IMR-90 (cell line): ENCODE measurements at regions not wholly inside any gene's neighbourhood (a gene's known extent, or its start where the extent isn't known, plus 50 kb on each side); places are given as distances from the start of the nearest gene placed in this dataset.

Experiments used
- ATAC-seq: fragments of 200-7000 bp; cut with Tn5 transposase; 2 replicates; pipeline ENCODE4 v1.9.1; 2020; ENCODE audit warnings: low read depth, mild to moderate bottlenecking, moderate library complexity
- BruUV-seq: library from RNA; stranded (reverse); fragments of 400-500 nt; replicated peaks from 2 replicates; lab custom pipeline; 2021; lab: Mats Ljungman, UMichigan
- CTCF ChIA-PET: fragments of 300-600 bp; formaldehyde crosslinking; extraction: SDS; loops from one replicate; lab custom pipeline; 2021; ENCODE audit warnings: antibody characterized with exemption; lab: Yijun Ruan, JAX
- POLR2A ChIA-PET: fragments of 300-600 bp; sonication (Branson Sonifier 250); formaldehyde crosslinking; loops from one replicate; lab custom pipeline; 2022; ENCODE audit warnings: antibody characterized with exemption; ENCODE audit not compliant: unreplicated experiment; lab: Charles Lee
- DNase-seq: peaks from one replicate; pipeline ENCODE4 v3.0.0; 2013
- H2AFZ ChIP-seq: replicated peaks from 2 replicates; pipeline ENCODE3; 2013; ENCODE audit warnings: low read length, mild to moderate bottlenecking; ENCODE audit not compliant: poor library complexity
- H2AK5ac ChIP-seq: 2 replicates; pipeline ENCODE4 v1.6.1; 2013; ENCODE audit warnings: low read depth, low read length, inconsistent platforms
- H2AK9ac ChIP-seq: replicated peaks from 2 replicates; pipeline ENCODE3; 2013; ENCODE audit warnings: mild to moderate bottlenecking, low read depth, low read length, moderate library complexity; ENCODE audit not compliant: poor library complexity
- H2BK120ac ChIP-seq: 2 replicates; pipeline ENCODE4 v1.6.1; 2013; ENCODE audit warnings: low read depth, low read length, inconsistent platforms
- H2BK15ac ChIP-seq: 3 replicates; pipeline ENCODE4 v1.6.1; 2013; ENCODE audit warnings: low read depth, low read length, inconsistent platforms
- H2BK20ac ChIP-seq: 2 replicates; pipeline ENCODE4 v1.6.1; 2013; ENCODE audit warnings: low read depth, mild to moderate bottlenecking, inconsistent platforms, low read length, moderate library complexity
- H2BK5ac ChIP-seq: 2 replicates; pipeline ENCODE4 v1.6.1; 2013; ENCODE audit warnings: mild to moderate bottlenecking, low read depth, low read length, inconsistent platforms; ENCODE audit not compliant: poor library complexity, severe bottlenecking
- H3K14ac ChIP-seq: replicated peaks from 2 replicates; pipeline ENCODE4 v1.6.1; 2013; ENCODE audit warnings: low read depth, low read length, inconsistent platforms
- H3K18ac ChIP-seq: 2 replicates; pipeline ENCODE4 v1.6.1; 2013; ENCODE audit warnings: low read depth, low read length, control low read depth
- H3K23ac ChIP-seq: 2 replicates; pipeline ENCODE4 v1.6.1; 2013; ENCODE audit warnings: low read depth, low read length, inconsistent platforms
- H3K27ac ChIP-seq: 2 replicates; pipeline ENCODE4 v1.5.1; 2013; ENCODE audit warnings: mild to moderate bottlenecking, control low read depth, low read length; ENCODE audit not compliant: insufficient read depth
- H3K27me3 ChIP-seq: 2 replicates; pipeline ENCODE4 v1.6.1; 2013; ENCODE audit warnings: low read length; ENCODE audit not compliant: control insufficient read depth, insufficient read depth
- H3K36me3 ChIP-seq: 2 replicates; pipeline ENCODE4 v1.6.1; 2013; ENCODE audit warnings: low read length, mixed read lengths; ENCODE audit not compliant: control insufficient read depth, insufficient read depth
- H3K4ac ChIP-seq: 2 replicates; pipeline ENCODE4 v1.6.1; 2013; ENCODE audit warnings: low read depth, low read length, inconsistent platforms
- H3K4me1 ChIP-seq: 2 replicates; pipeline ENCODE4 v1.6.1; 2013; ENCODE audit warnings: low read length, mixed read lengths; ENCODE audit not compliant: control insufficient read depth, insufficient read depth
- H3K4me2 ChIP-seq: 2 replicates; pipeline ENCODE4 v1.6.1; 2013; ENCODE audit warnings: low read depth, mild to moderate bottlenecking, control low read depth, low read length, moderate library complexity
- H3K4me3 ChIP-seq: 2 replicates; pipeline ENCODE4 v1.5.1; 2013; ENCODE audit warnings: low read depth, mild to moderate bottlenecking, control low read depth, low read length, moderate library complexity; ENCODE audit not compliant: insufficient read depth
- H3K56ac ChIP-seq: 2 replicates; pipeline ENCODE4 v1.6.1; 2013; ENCODE audit warnings: low read length, inconsistent platforms; ENCODE audit not compliant: insufficient read depth; ENCODE audit errors: extremely low read depth
- H3K79me1 ChIP-seq, 2 experiments: 2 replicates each; pipeline ENCODE4 v1.6.1; 2013; ENCODE audit warnings: low read length in 2 of 2, inconsistent platforms in 1 of 2, low read depth in 1 of 2
- H3K9ac ChIP-seq: 2 replicates; pipeline ENCODE4 v1.6.1; 2013; ENCODE audit warnings: low read depth, low read length, control low read depth
- H3K9me1 ChIP-seq: 2 replicates; pipeline ENCODE4 v1.6.1; 2013; ENCODE audit warnings: low read length, inconsistent platforms; ENCODE audit not compliant: insufficient read depth
- H3K9me3 ChIP-seq: 2 replicates; pipeline ENCODE4 v1.6.1; 2013; ENCODE audit warnings: low read length; ENCODE audit not compliant: control insufficient read depth, insufficient read depth
- H4K20me1 ChIP-seq: 2 replicates; pipeline ENCODE4 v1.6.1; 2013; ENCODE audit warnings: low read length, inconsistent platforms; ENCODE audit not compliant: insufficient read depth
- H4K5ac ChIP-seq: 2 replicates; pipeline ENCODE4 v1.6.1; 2013; ENCODE audit warnings: mild to moderate bottlenecking, low read depth, low read length, control low read depth
- H4K8ac ChIP-seq, 2 experiments: 2 replicates each; pipeline ENCODE4 v1.6.1; 2013; ENCODE audit warnings: low read depth in 2 of 2, low read length in 2 of 2, control low read depth in 1 of 2, inconsistent platforms in 1 of 2
- H4K91ac ChIP-seq: 2 replicates; pipeline ENCODE4 v1.6.1; 2013; ENCODE audit warnings: low read depth, low read length, inconsistent platforms; ENCODE audit not compliant: insufficient read depth
- BHLHE40 ChIP-seq: fragments of 150-350 bp; IDR thresholded peaks from 2 replicates; pipeline ENCODE4 v1.6.1; 2016; ENCODE audit warnings: mild to moderate bottlenecking, low read depth, low read length
- CEBPB ChIP-seq: IDR thresholded peaks from 2 replicates; pipeline ENCODE4 v1.6.1; 2012; ENCODE audit warnings: low read depth, low read length, improper control_type of control experiment
- CHD1 ChIP-seq: IDR thresholded peaks from 2 replicates; pipeline ENCODE4 v1.6.1; 2012; ENCODE audit warnings: low read depth, low read length, improper control_type of control experiment
- ELK1 ChIP-seq: fragments of 150-350 bp; IDR thresholded peaks from 2 replicates; pipeline ENCODE4 v1.6.1; 2016; ENCODE audit warnings: low read depth, mild to moderate bottlenecking, low read length, moderate library complexity, borderline replicate concordance
- FOS ChIP-seq: fragments of 150-350 bp; IDR thresholded peaks from 2 replicates; pipeline ENCODE4 v1.6.1; 2016; ENCODE audit warnings: low read depth, low read length
- MAFK ChIP-seq: IDR thresholded peaks from 2 replicates; pipeline ENCODE4 v1.6.1; 2012; ENCODE audit warnings: low read depth, low read length, improper control_type of control experiment
- NFE2L2 ChIP-seq: fragments of 150-350 bp; IDR thresholded peaks from 2 replicates; pipeline ENCODE4 v1.6.1; 2016; ENCODE audit warnings: low read depth, mild to moderate bottlenecking, low read length
- POLR2A ChIP-seq: IDR thresholded peaks from 2 replicates; pipeline ENCODE4 v1.6.1; 2012; ENCODE audit warnings: mild to moderate bottlenecking, low read depth, low read length
- RCOR1 ChIP-seq: IDR thresholded peaks from 2 replicates; pipeline ENCODE4 v1.6.1; 2012; ENCODE audit warnings: mild to moderate bottlenecking, low read length, improper control_type of control experiment; ENCODE audit not compliant: insufficient replicate concordance
- RFX5 ChIP-seq: IDR thresholded peaks from 2 replicates; pipeline ENCODE4 v1.8.0; 2012; ENCODE audit warnings: low read depth, mild to moderate bottlenecking, low read length, moderate library complexity
- SMC3 ChIP-seq: fragments of 150-350 bp; IDR thresholded peaks from 2 replicates; pipeline ENCODE4 v1.6.1; 2016; ENCODE audit warnings: low read depth, mild to moderate bottlenecking, antibody characterized with exemption, low read length, moderate library complexity
- USF2 ChIP-seq: fragments of 150-350 bp; IDR thresholded peaks from 2 replicates; pipeline ENCODE4 v1.6.1; 2017; ENCODE audit warnings: mild to moderate bottlenecking, antibody characterized with exemption, low read length, low read depth
- WGBS, 2 experiments: methylation state at CpG; one replicate each; pipeline versions ENCODE4 v1.1.5 to v1.1.7; 2013; ENCODE audit warnings: missing lambda C conversion rate in 2 of 2; ENCODE audit not compliant: insufficient read length in 1 of 2; ENCODE audit errors: extremely low coverage in 2 of 2; 5-methylcytosine and 5-hydroxymethylcytosine counted together
- dilution Hi-C: fragments of 300-500 bp; cut with HindIII; formaldehyde crosslinking; loops from one replicate; pipeline ENCODE4 v1.14.3; 2018; ENCODE audit warnings: low sequenced_read_pairs; ENCODE audit not compliant: unreplicated experiment
- in situ Hi-C: fragments of 300-500 bp; cut with MboI; formaldehyde crosslinking; loops from 3 replicates; pipeline ENCODE4 v1.14.3; 2019; ENCODE audit warnings: low sequenced_read_pairs, inconsistent platforms, mixed read lengths
- intact Hi-C: fragments of 100-400 bp; cut with micrococcal nuclease; formaldehyde crosslinking; loops from 2 replicates; pipeline ENCODE4 v1.10.0; 2022

- Histone ChIP-seq H4K8ac (no peak overlapping the region), H3K23ac (no peak overlapping the region), H3K14ac (no peak overlapping the region; the same call in 1 of the 2 replicates), H3K56ac (no peak overlapping the region; the same call in 1 of the 2 replicates), H2AFZ (no peak overlapping the region), H3K9me1 (peaks cover 9% of the 10 kb centered on the region), H2AK5ac (no peak overlapping the region), H2BK15ac (no peak overlapping the region), H3K18ac (no peak overlapping the region), H3K79me1 (no peaks in the 10 kb centered on the region), H3K4me3 (no peak overlapping the region), H3K4me1 (peaks cover 6% of the 10 kb centered on the region), H3K4ac (no peak overlapping the region), H4K20me1 (no peaks in the 10 kb centered on the region; the same call in 1 of the 2 replicates), H3K9ac (no peak overlapping the region), H4K5ac (no peak overlapping the region), H2BK20ac (no peak overlapping the region), H3K27me3 (no peaks in the 10 kb centered on the region), H2AK9ac (no peak overlapping the region), H3K4me2 (peak overlapping the region; percentile 53; the same call in 1 of the 2 replicates), H2BK120ac (0 out of 2 replicates have a peak overlapping the region, but pooled peaks have one; percentile 11), H3K36me3 (no peaks in the 10 kb centered on the region), H4K91ac (no peak overlapping the region), H2BK5ac (no peak overlapping the region), H3K27ac (no peak overlapping the region), H3K9me3 (no peaks in the 10 kb centered on the region)
- dilution Hi-C loops (no loop called here), intact Hi-C loops (no loop called here), in situ Hi-C loops (loop anchor here (25.0 kb wide), 1 partner anchor 607 kb away; no protein-coding TSS in a partner anchor)
- ChIA-PET CTCF (no interaction called here), POLR2A (no interaction called here)
- BruUV-seq = no TSS peak
- TF ChIP-seq RCOR1 (no peak), USF2 (peak; percentile 81), FOS (no peak), CHD1 (no peak), MAFK (peak; percentile 37; the same call in 1 of the 2 replicates), SMC3 (no peak), BHLHE40 (no peak), RFX5 (no peak), CEBPB (peak; percentile 76), POLR2A (no peak), ELK1 (no peak), NFE2L2 (no peak)
- no CpG with 5 or more reads among the region's 6 CpGs for WGBS, 2 experiments
- DNase-seq = peak; percentile 83
- ATAC-seq = peak; percentile 77
These were observed 787.7 kb downstream of the MCTP2 start for GRCh38 chr15:95018888-95019545.
